GM18867 (cell line): ENCODE measurements at regions not wholly inside any gene's neighbourhood (a gene's known extent, or its start where the extent isn't known, plus 50 kb on each side); places are given as distances from the start of the nearest gene placed in this dataset.
"Not testable (repeated sequence)": the region's sequence is repeated elsewhere in the genome, so short reads cannot be mapped to it uniquely, and the experiment has no call there.

ENCODE experiments used
- ATAC-seq: cut with Tn5 transposase; IDR thresholded peaks from one replicate; pipeline ENCODE4 v1.9.1; 2021; ENCODE audit warnings: mild to moderate bottlenecking, moderate library complexity; ENCODE audit not compliant: unreplicated experiment

GRCh38 chr9:89695441-89695891, 90.7 kb downstream of the GADD45G start:
- no peak for ATAC-seq

- ATAC-seq: not testable (repeated sequence)
Measured at GRCh38 chr9:89695979-89696378, 91.2 kb downstream of the GADD45G start.

- ATAC-seq: no peak
Measured at GRCh38 chr9:89696780-89697179, 92.0 kb downstream of the GADD45G start.

- no peak for ATAC-seq
Measured at GRCh38 chr9:89697553-89697952, 92.7 kb downstream of the GADD45G start.

- ATAC-seq: no peak
Measured at GRCh38 chr9:89698411-89699005, 93.7 kb downstream of the GADD45G start.

GRCh38 chr9:89699646-89700045, 94.8 kb downstream of the GADD45G start:
- ATAC-seq: no peak

GRCh38 chr9:89701221-89701798, 96.5 kb downstream of the GADD45G start:
- ATAC-seq: peak; percentile 73

GRCh38 chr9:89702401-89702800, 97.6 kb downstream of the GADD45G start:
- no peak for ATAC-seq

GRCh38 chr9:89705651-89706050, 100.8 kb downstream of the GADD45G start:
- no peak for ATAC-seq

GRCh38 chr9:89706086-89706485, 101.3 kb downstream of the GADD45G start:
- no peak for ATAC-seq

GRCh38 chr9:89706731-89707191, 101.9 kb downstream of the GADD45G start:
- no peak for ATAC-seq

- no peak for ATAC-seq
Measured at GRCh38 chr9:89710697-89711096, 105.9 kb downstream of the GADD45G start.

- ATAC-seq: no peak
Measured at GRCh38 chr9:89711866-89712265, 107.1 kb downstream of the GADD45G start.

GRCh38 chr9:89712283-89712682, 107.5 kb downstream of the GADD45G start:
- ATAC-seq: no peak

- no peak for ATAC-seq
Measured at GRCh38 chr9:89714321-89714720, 109.5 kb downstream of the GADD45G start.

GRCh38 chr9:89715318-89715858, 110.6 kb downstream of the GADD45G start:
- ATAC-seq: no peak

- no peak for ATAC-seq
Measured at GRCh38 chr9:89715881-89716280, 111.1 kb downstream of the GADD45G start.

GRCh38 chr9:89716559-89716958, 111.7 kb downstream of the GADD45G start:
- ATAC-seq: no peak

GRCh38 chr9:89718176-89718575, 113.4 kb downstream of the GADD45G start:
- no peak for ATAC-seq

- no peak for ATAC-seq
Measured at GRCh38 chr9:89718651-89719050, 113.8 kb downstream of the GADD45G start.

GRCh38 chr9:89719202-89719601, 114.4 kb downstream of the GADD45G start:
- ATAC-seq: no peak

GRCh38 chr9:89720696-89721175, 115.9 kb downstream of the GADD45G start:
- ATAC-seq: no peak
